H9 (cell line): ENCODE measurements at regions not wholly inside any gene's neighbourhood (a gene's known extent, or its start where the extent isn't known, plus 50 kb on each side); places are given as distances from the start of the nearest gene placed in this dataset.

ENCODE experiments used
- DNase-seq: peaks from one replicate; pipeline ENCODE4 v3.0.0-alpha.2; 2017
- H2AFZ ChIP-seq: one replicate; pipeline ENCODE4 v1.6.1; 2013; ENCODE audit warnings: mild to moderate bottlenecking, low read length, control low read depth, moderate library complexity
- H2AK5ac ChIP-seq: 2 replicates; pipeline ENCODE4 v1.6.1; 2013; ENCODE audit warnings: low read length, control low read depth, mixed read lengths; ENCODE audit not compliant: insufficient read length
- H2BK120ac ChIP-seq: one replicate; pipeline ENCODE4 v1.6.1; 2013; ENCODE audit warnings: low read depth, mild to moderate bottlenecking, low read length, control low read depth, inconsistent platforms; ENCODE audit not compliant: poor library complexity, severe bottlenecking
- H2BK12ac ChIP-seq: 2 replicates; pipeline ENCODE4 v1.6.1; 2013; ENCODE audit warnings: low read length, control low read depth, mixed read lengths, low read depth; ENCODE audit not compliant: insufficient read length
- H2BK15ac ChIP-seq: 2 replicates; pipeline ENCODE4 v1.6.1; 2013; ENCODE audit warnings: low read depth, low read length, control low read depth
- H2BK20ac ChIP-seq: one replicate; pipeline ENCODE4 v1.6.1; 2013; ENCODE audit warnings: low read depth, mild to moderate bottlenecking, low read length, control low read depth, inconsistent platforms; ENCODE audit not compliant: poor library complexity, severe bottlenecking
- H2BK5ac ChIP-seq: 2 replicates; pipeline ENCODE4 v1.6.1; 2013; ENCODE audit warnings: low read length, control low read depth, mixed read lengths; ENCODE audit not compliant: insufficient read length
- H3K14ac ChIP-seq: 2 replicates; pipeline ENCODE4 v1.6.1; 2013; ENCODE audit warnings: low read length, control low read depth; ENCODE audit not compliant: insufficient read depth
- H3K18ac ChIP-seq: 2 replicates; pipeline ENCODE4 v1.6.1; 2013; ENCODE audit warnings: low read depth, mild to moderate bottlenecking, mixed read lengths, low read length, control low read depth; ENCODE audit not compliant: insufficient read length
- H3K23ac ChIP-seq: 2 replicates; pipeline ENCODE4 v1.6.1; 2013; ENCODE audit warnings: low read length, control low read depth, mixed read lengths, low read depth; ENCODE audit not compliant: insufficient read length
- H3K23me2 ChIP-seq: 2 replicates; pipeline ENCODE4 v1.6.1; 2013; ENCODE audit warnings: low read depth, mild to moderate bottlenecking, mixed read lengths, low read length, control low read depth; ENCODE audit not compliant: insufficient read length, poor library complexity, severe bottlenecking
- H3K27ac ChIP-seq: 2 replicates; pipeline ENCODE4 v1.5.1; 2013; ENCODE audit warnings: low read length, control low read depth, mixed read lengths, low read depth; ENCODE audit not compliant: insufficient read length
- H3K27me3 ChIP-seq: 2 replicates; pipeline ENCODE4 v1.6.1; 2013; ENCODE audit warnings: low read length, control low read depth, inconsistent platforms; ENCODE audit not compliant: insufficient read depth
- H3K4ac ChIP-seq: 2 replicates; pipeline ENCODE4 v1.6.1; 2013; ENCODE audit warnings: low read depth, mild to moderate bottlenecking, control low read depth, inconsistent platforms, low read length, moderate library complexity
- H3K4me1 ChIP-seq: 2 replicates; pipeline ENCODE4 v1.6.1; 2013; ENCODE audit warnings: low read length, control low read depth, inconsistent platforms; ENCODE audit not compliant: insufficient read depth
- H3K4me2 ChIP-seq: 2 replicates; pipeline ENCODE4 v1.6.1; 2013; ENCODE audit warnings: low read length, control low read depth, mixed read lengths; ENCODE audit not compliant: insufficient read length, insufficient read depth
- H3K56ac ChIP-seq: 2 replicates; pipeline ENCODE4 v1.6.1; 2013; ENCODE audit warnings: low read depth, mild to moderate bottlenecking, mixed read lengths, low read length, control low read depth; ENCODE audit not compliant: insufficient read length
- H3K79me1 ChIP-seq: 2 replicates; pipeline ENCODE4 v1.6.1; 2013; ENCODE audit warnings: low read depth, mild to moderate bottlenecking, moderate library complexity, low read length, control low read depth, inconsistent platforms; ENCODE audit not compliant: insufficient read depth, poor library complexity, severe bottlenecking
- H3K79me2 ChIP-seq: 2 replicates; pipeline ENCODE4 v1.6.1; 2013; ENCODE audit warnings: low read length, control low read depth, inconsistent platforms; ENCODE audit not compliant: insufficient read depth
- H3K9ac ChIP-seq: 2 replicates; pipeline ENCODE4 v1.6.1; 2013; ENCODE audit warnings: low read length, control low read depth, mixed read lengths; ENCODE audit not compliant: insufficient read length; ENCODE audit errors: extremely low read depth
- H3K9me3 ChIP-seq: one replicate; pipeline ENCODE4 v1.6.1; 2013; ENCODE audit warnings: low read depth, low read length, inconsistent platforms; ENCODE audit not compliant: control insufficient read depth
- H3T11ph ChIP-seq: one replicate; pipeline ENCODE4 v1.6.1; 2013; ENCODE audit warnings: mild to moderate bottlenecking, low read length, control low read depth, inconsistent platforms
- H4K20me1 ChIP-seq: one replicate; pipeline ENCODE4 v1.6.1; 2013; ENCODE audit not compliant: control insufficient read depth, insufficient read length, insufficient read depth
- H4K5ac ChIP-seq: 2 replicates; pipeline ENCODE4 v1.6.1; 2013; ENCODE audit warnings: low read depth, mild to moderate bottlenecking, mixed read lengths, low read length, control low read depth; ENCODE audit not compliant: insufficient read length
- H4K8ac ChIP-seq: replicated peaks from 2 replicates; pipeline ENCODE4 v1.6.1; 2013; ENCODE audit warnings: low read length, control low read depth, mixed read lengths, low read depth; ENCODE audit not compliant: insufficient read length
- H4K91ac ChIP-seq: 2 replicates; pipeline ENCODE4 v1.6.1; 2013; ENCODE audit warnings: low read depth, mild to moderate bottlenecking, moderate library complexity, mixed read lengths, low read length, control low read depth; ENCODE audit not compliant: insufficient read length
- H3K27ac Mint-ChIP-seq, 3 experiments: 2 replicates in 2 of 3; 3 replicates in 1 of 3; pipeline ENCODE4 v1.8.0; 2020 to 2021; ENCODE audit warnings: mixed read lengths in 3 of 3, mild to moderate bottlenecking in 1 of 3, moderate library complexity in 1 of 3
- H3K27me3 Mint-ChIP-seq: 2 replicates; pipeline ENCODE4 v1.8.0; 2021; ENCODE audit warnings: low read depth, mild to moderate bottlenecking, moderate library complexity, mixed read lengths
- H3K36me3 Mint-ChIP-seq, 3 experiments: 2 replicates in 2 of 3; 3 replicates in 1 of 3; pipeline ENCODE4 v1.8.0; 2020 to 2021; ENCODE audit warnings: low read depth in 3 of 3, mixed read lengths in 3 of 3; ENCODE audit not compliant: insufficient read depth in 1 of 3
- H3K4me1 Mint-ChIP-seq, 2 experiments: 2 replicates each; pipeline ENCODE4 v1.8.0; 2020; ENCODE audit warnings: mixed read lengths in 2 of 2
- H3K4me3 Mint-ChIP-seq, 2 experiments: 2 replicates in 1 of 2; 3 replicates in 1 of 2; pipeline ENCODE4 v1.8.0; 2020 to 2021; ENCODE audit warnings: mild to moderate bottlenecking in 2 of 2, mixed read lengths in 2 of 2, moderate library complexity in 1 of 2
- H3K9me3 Mint-ChIP-seq, 2 experiments: 2 replicates in 1 of 2; 3 replicates in 1 of 2; pipeline ENCODE4 v1.8.0; 2020; ENCODE audit warnings: mild to moderate bottlenecking in 2 of 2, mixed read lengths in 2 of 2, moderate library complexity in 1 of 2
- WGBS: extraction: QIAGEN DNeasy Blood & Tissue Kit; methylation state at CpG from one replicate; pipeline ENCODE4 v1.1.7; 2013; ENCODE audit warnings: missing lambda C conversion rate, low lambda C conversion rate, mixed read lengths; ENCODE audit not compliant: insufficient read length; ENCODE audit errors: extremely low coverage; 5-methylcytosine and 5-hydroxymethylcytosine counted together
- TF ChIP-seq, protein P1 (sequence below): fragments of 200-600 bp; sonication (generic); conservative IDR thresholded peaks from 3 replicates; pipeline ENCODE4 v1.8.0; 2021; ENCODE audit warnings: antibody characterized with exemption, mild to moderate bottlenecking

DNA sequence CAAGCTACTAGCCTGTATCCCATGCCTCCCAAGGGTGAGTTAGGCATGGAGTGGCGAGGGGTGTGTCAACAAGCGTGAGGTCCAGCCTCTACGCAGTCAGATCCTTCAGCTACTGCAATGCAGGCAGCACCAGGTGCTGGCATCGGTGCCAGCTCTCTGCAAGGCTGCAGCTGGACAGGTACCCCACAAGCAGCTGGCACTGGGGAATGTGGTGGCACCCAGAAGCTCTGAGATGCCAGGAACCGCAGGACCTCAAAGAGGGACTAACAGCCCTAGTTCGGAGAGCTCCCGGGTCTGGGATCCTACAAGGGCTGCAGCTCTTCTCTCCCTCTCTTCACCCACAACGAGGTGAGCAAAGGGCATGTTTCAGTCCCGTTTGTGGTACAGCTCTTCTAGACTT is 974.5 kb downstream of the LTN1 start:
- WGBS: no CpG with 5 or more reads among the region's 9 CpGs
- Histone ChIP-seq H2BK12ac (no peak overlapping the region), H2BK20ac (no peak overlapping the region), H3K14ac (no peak overlapping the region), H4K5ac (no peak overlapping the region), H3K27me3 (no peaks in the 10 kb centered on the region), H4K91ac (no peak overlapping the region), H4K8ac (no peak overlapping the region), H3K23me2 (no peaks in the 10 kb centered on the region), H3K27ac (no peak overlapping the region), H4K20me1 (no peaks in the 10 kb centered on the region), H3K79me1 (no peaks in the 10 kb centered on the region), H3K4me2 (no peak overlapping the region), H3K23ac (no peak overlapping the region), H3K56ac (no peak overlapping the region), H2AFZ (no peak overlapping the region), H3K4me1 (no peaks in the 10 kb centered on the region), H3K4ac (no peak overlapping the region), H2BK5ac (no peak overlapping the region), H3K9ac (no peak overlapping the region), H2BK120ac (no peak overlapping the region), H3K9me3 (no peaks in the 10 kb centered on the region), H3K18ac (no peak overlapping the region), H2BK15ac (no peak overlapping the region), H3K79me2 (no peaks in the 10 kb centered on the region), H2AK5ac (no peak overlapping the region), H3T11ph (no peak overlapping the region)
- Mint-ChIP-seq H3K4me3 (no peak overlapping the region), H3K9me3 (peaks cover 0 to 3% of the 10 kb centered on the region in 2 experiments; a peak in 2 of 5 replicates), H3K27ac (no peak overlapping the region), H3K36me3 (no peaks in the 10 kb centered on the region), H3K4me1 (no peaks in the 10 kb centered on the region), H3K27me3 (no peaks in the 10 kb centered on the region)
- TF ChIP-seq, protein P1, sequence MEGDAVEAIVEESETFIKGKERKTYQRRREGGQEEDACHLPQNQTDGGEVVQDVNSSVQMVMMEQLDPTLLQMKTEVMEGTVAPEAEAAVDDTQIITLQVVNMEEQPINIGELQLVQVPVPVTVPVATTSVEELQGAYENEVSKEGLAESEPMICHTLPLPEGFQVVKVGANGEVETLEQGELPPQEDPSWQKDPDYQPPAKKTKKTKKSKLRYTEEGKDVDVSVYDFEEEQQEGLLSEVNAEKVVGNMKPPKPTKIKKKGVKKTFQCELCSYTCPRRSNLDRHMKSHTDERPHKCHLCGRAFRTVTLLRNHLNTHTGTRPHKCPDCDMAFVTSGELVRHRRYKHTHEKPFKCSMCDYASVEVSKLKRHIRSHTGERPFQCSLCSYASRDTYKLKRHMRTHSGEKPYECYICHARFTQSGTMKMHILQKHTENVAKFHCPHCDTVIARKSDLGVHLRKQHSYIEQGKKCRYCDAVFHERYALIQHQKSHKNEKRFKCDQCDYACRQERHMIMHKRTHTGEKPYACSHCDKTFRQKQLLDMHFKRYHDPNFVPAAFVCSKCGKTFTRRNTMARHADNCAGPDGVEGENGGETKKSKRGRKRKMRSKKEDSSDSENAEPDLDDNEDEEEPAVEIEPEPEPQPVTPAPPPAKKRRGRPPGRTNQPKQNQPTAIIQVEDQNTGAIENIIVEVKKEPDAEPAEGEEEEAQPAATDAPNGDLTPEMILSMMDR: no peak
- no peak for DNase-seq
